Gastrocnemius medialis (tissue), 4 donors: ENCODE measurements at regions not wholly inside any gene's neighbourhood (a gene's known extent, or its start where the extent isn't known, plus 50 kb on each side); places are given as distances from the start of the nearest gene placed in this dataset.

Experiments used
- ATAC-seq, 2 donors: fragments of 150-250 bp; one replicate each; pipeline ENCODE4 v1.9.1; 2016
- DNase-seq, 2 donors: peaks; one replicate each; pipeline ENCODE4 v3.0.0-alpha.2; 2019
- H3K27ac ChIP-seq, 4 donors: fragments of 200-600 bp; sonication (generic); 1 replicate in 1 of 4; 2 replicates in 3 of 4; pipeline ENCODE4 v1.5.1; 2016 to 2018; ENCODE audit warnings: mild to moderate bottlenecking in 2 of 4, moderate library complexity in 1 of 4
- H3K27me3 ChIP-seq, 3 donors: fragments of 200-600 bp; sonication (generic) in 2 of 3; 1 replicate in 1 of 3; 2 replicates in 2 of 3; pipeline versions ENCODE4 v1.5.1 to v1.6.0; 2016 to 2019; ENCODE audit warnings: mild to moderate bottlenecking in 1 of 3, moderate library complexity in 1 of 3
- H3K36me3 ChIP-seq, 2 donors: fragments of 200-600 bp; sonication (generic) in 1 of 2; one replicate each; pipeline ENCODE4 v1.5.1; 2017 to 2018
- H3K4me1 ChIP-seq, 2 donors: fragments of 200-600 bp; sonication (generic) in 1 of 2; one replicate each; pipeline ENCODE4 v1.5.1; 2016 to 2017; ENCODE audit warnings: mild to moderate bottlenecking in 2 of 2
- H3K4me3 ChIP-seq, 4 donors: fragments of 200-600 bp; sonication (generic) in 3 of 4; 1 replicate in 1 of 4; 2 replicates in 3 of 4; pipeline ENCODE4 v1.5.1; 2016 to 2019; ENCODE audit warnings: mild to moderate bottlenecking in 2 of 4
- H3K9me3 ChIP-seq, 3 donors: fragments of 200-600 bp; sonication (generic) in 2 of 3; 1 replicate in 1 of 3; 2 replicates in 2 of 3; pipeline ENCODE4 v1.5.1; 2016 to 2019
- CTCF ChIP-seq, 5 experiments: fragments of 450-650 bp in 3 of 5; fragments of 200-600 bp in 2 of 5; sonication (generic) in 2 of 5; IDR thresholded peaks in 4 of 5; conservative IDR thresholded peaks in 1 of 5; 1 replicate in 4 of 5; 2 replicates in 1 of 5; pipeline ENCODE4 v1.5.1; 2016 to 2019; ENCODE audit warnings: antibody characterized with exemption in 5 of 5, mild to moderate bottlenecking in 3 of 5, moderate library complexity in 3 of 5
- POLR2A ChIP-seq, 2 donors: fragments of 450-650 bp; IDR thresholded peaks; one replicate each; pipeline ENCODE4 v1.6.1; 2017; ENCODE audit warnings: antibody characterized with exemption in 2 of 2, mild to moderate bottlenecking in 2 of 2, moderate library complexity in 2 of 2
- in situ Hi-C, 4 donors: fragments of 200-750 bp; cut with MboI; loops; one replicate each; pipeline versions ENCODE4 v1.15.0 to v1.8.0; 2017; ENCODE audit warnings: low sequenced_read_pairs in 4 of 4
- intact Hi-C: fragments of 100-400 bp; cut with DNase I; formaldehyde crosslinking; loops from one replicate; pipeline ENCODE4 v1.15.1; 2023; ENCODE audit warnings: low total_unique reads

DNA sequence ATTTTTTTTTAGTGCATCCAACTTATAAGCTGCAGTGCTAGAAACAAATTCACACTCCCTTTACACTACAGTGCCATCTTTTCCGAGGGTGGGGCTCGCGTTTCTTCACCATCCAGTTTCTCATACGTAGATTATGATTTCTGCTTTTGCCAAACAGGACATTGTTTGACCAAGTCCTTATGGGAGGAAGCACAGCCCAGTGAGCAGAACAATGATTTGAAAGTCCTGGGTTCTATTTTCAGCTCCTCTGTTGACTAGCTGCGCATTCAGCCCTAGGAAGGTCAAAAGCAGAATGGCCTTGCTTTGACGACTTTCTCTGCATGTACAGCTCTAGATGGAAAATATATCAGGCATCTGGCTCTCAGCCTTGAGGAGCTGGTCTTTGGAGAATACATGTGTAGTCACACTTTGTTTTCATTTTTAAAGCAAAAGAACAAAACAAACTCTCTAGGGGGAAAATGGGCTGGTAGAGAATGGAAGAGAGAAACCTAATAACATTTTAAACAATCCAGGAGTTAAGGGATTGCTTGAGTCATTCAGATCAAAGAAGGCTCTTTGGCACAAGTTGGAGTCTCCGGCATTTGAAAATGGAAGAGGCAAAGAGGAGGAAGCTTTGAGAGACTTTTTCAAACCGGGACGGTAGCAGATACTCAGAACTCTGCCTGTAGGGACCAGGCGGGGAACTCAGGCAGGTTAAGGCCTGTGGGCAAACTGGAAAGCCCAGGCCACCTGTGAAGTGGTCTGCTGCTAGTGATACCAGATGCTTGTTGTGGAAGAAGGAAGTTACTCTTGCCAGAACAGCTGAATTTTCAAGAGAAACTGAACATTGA lies 257.3 kb upstream of the PLEKHG7 start:
- DNase-seq (no peak), ATAC-seq (peak; percentile 68 to 78)
- TF ChIP-seq CTCF (IDR thresholded peaks at IDR 0.05 in 4 of 5, conservative IDR thresholded peaks at IDR 0.05 in 1 of 5): no peak
- no peak for TF ChIP-seq POLR2A (IDR thresholded peaks at IDR 0.05)
- no peaks in the 10 kb centered on the region for H3K9me3 ChIP-seq
- in situ Hi-C loops (no loop called here), intact Hi-C loops (no loop called here)
- peak overlapping the region; percentile 65 to 76 (median 71) for H3K27ac ChIP-seq
- no peaks in the 10 kb centered on the region for H3K36me3 ChIP-seq
- H3K27me3 ChIP-seq: no peaks in the 10 kb centered on the region
- H3K4me1 ChIP-seq: peaks cover 9 to 10% of the 10 kb centered on the region in 2 donors
- H3K4me3 ChIP-seq: no peak overlapping the region

DNA sequence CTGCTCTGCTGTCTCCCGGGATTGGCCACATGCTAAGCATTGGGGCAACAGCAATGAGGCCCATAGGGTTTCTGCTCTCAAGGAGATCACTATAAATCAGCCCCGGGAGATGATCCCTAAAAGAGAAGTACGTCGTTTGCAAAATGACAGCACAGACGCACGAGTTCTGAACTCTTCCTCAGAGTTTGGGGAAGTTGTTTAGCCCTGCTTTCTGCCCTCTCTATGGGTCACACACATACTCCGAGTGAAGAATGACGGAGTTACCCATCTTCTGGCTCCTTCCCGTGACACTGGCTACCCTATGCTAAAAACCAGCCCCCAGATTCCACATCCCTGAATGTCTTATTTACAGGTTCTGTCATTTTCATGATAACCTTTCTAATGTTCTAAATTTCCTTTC lies 258.0 kb upstream of the PLEKHG7 start:
- intact Hi-C loops: no loop called here
- Histone ChIP-seq H3K27me3 (no peaks in the 10 kb centered on the region), H3K4me1 (peaks cover 9 to 11% of the 10 kb centered on the region in 2 donors), H3K4me3 (no peak overlapping the region), H3K9me3 (no peaks in the 10 kb centered on the region), H3K27ac (peak overlapping the region; percentile 65 to 76 (median 71)), H3K36me3 (no peaks in the 10 kb centered on the region)
- ATAC-seq (peak in 1 of 2 donors; percentile 19), DNase-seq (peak in 1 of 2 donors; percentile 23)
- no peak for TF ChIP-seq CTCF (IDR thresholded peaks at IDR 0.05 in 4 of 5, conservative IDR thresholded peaks at IDR 0.05 in 1 of 5)
- TF ChIP-seq POLR2A (IDR thresholded peaks at IDR 0.05): no peak
- in situ Hi-C loops: no loop called here

- TF ChIP-seq POLR2A (IDR thresholded peaks at IDR 0.05) (no peak), CTCF (IDR thresholded peaks at IDR 0.05 in 4 of 5, conservative IDR thresholded peaks at IDR 0.05 in 1 of 5) (no peak)
- in situ Hi-C loops: no loop called here
- intact Hi-C loops: no loop called here
- Histone ChIP-seq H3K36me3 (no peaks in the 10 kb centered on the region), H3K4me3 (no peak overlapping the region), H3K27ac (peak overlapping the region in 1 of 4 donors; percentile 8), H3K27me3 (no peaks in the 10 kb centered on the region), H3K9me3 (no peaks in the 10 kb centered on the region), H3K4me1 (peaks cover 15 to 22% of the 10 kb centered on the region in 2 donors)
- DNase-seq (no peak), ATAC-seq (no peak)
These were observed 260.0 kb upstream of the PLEKHG7 start for GRCh38 chr12:92442782-92443181.

DNA sequence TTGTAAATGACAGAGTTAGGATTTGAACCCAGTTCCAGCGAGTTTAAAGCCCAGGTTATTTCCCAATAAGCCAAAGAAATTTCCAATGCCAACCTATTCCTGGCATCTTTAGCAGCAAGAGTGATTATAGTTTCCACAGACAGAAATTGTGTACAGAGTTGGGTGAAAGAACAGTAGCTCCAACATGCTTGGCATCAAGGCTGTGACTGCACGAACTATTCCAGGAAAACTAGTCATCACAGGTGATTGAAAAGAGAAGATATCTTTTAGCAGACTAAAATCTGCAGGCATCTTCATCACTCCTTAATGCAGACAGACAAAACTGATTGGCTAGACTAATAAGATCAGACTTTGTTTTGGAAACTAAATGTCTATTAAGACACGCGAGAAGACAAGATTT lies 262.7 kb upstream of the PLEKHG7 start:
- TF ChIP-seq CTCF (IDR thresholded peaks at IDR 0.05 in 4 of 5, conservative IDR thresholded peaks at IDR 0.05 in 1 of 5) (no peak), POLR2A (IDR thresholded peaks at IDR 0.05) (no peak)
- H3K9me3 ChIP-seq: no peaks in the 10 kb centered on the region
- no peak overlapping the region for H3K4me3 ChIP-seq
- no peak overlapping the region for H3K27ac ChIP-seq
- ATAC-seq (peak; percentile 29 to 43), DNase-seq (no peak)
- in situ Hi-C loops: no loop called here
- H3K36me3 ChIP-seq: no peaks in the 10 kb centered on the region
- H3K4me1 ChIP-seq: peaks cover 12 to 15% of the 10 kb centered on the region in 2 donors
- intact Hi-C loops: no loop called here
- no peaks in the 10 kb centered on the region for H3K27me3 ChIP-seq
